Body of pancreas (tissue), 4 donors: ENCODE measurements at regions not wholly inside any gene's neighbourhood (a gene's known extent, or its start where the extent isn't known, plus 50 kb on each side); places are given as distances from the start of the nearest gene placed in this dataset.

Experiments used
- CTCF ChIP-seq, 7 experiments: fragments of 450-650 bp in 4 of 7; fragments of 200-600 bp in 3 of 7; sonication (generic) in 3 of 7; IDR thresholded peaks; one replicate each; pipeline ENCODE4 v1.5.1; 2016 to 2019; ENCODE audit warnings: antibody characterized with exemption in 7 of 7
- POLR2A ChIP-seq, 3 donors: fragments of 450-650 bp; IDR thresholded peaks; one replicate each; pipeline ENCODE4 v1.6.1; 2016; ENCODE audit warnings: antibody characterized with exemption in 3 of 3, mild to moderate bottlenecking in 2 of 3

GRCh38 chr10:3932597-3933375, 147.8 kb upstream of the KLF6 start:
- TF ChIP-seq CTCF (IDR thresholded peaks at IDR 0.05) (no peak), POLR2A (IDR thresholded peaks at IDR 0.05) (no peak)
